ENCODE measurements at regions not wholly inside any gene's neighbourhood (a gene's known extent, or its start where the extent isn't known, plus 50 kb on each side); places are given as distances from the start of the nearest gene placed in this dataset.

GRCh38 chr12:118513611-118514010 is 137.3 kb downstream of the SUDS3 start:
- TF ChIP-seq POLR2AphosphoS5 (IDR thresholded peaks at IDR 0.05) = no peak
- TF ChIP-seq CTCF (IDR thresholded peaks at IDR 0.05 in 8 of 11, conservative IDR thresholded peaks at IDR 0.05 in 3 of 11) = no peak

All from spleen (tissue), 7 donors.